Osteocyte (in vitro differentiated cells): ENCODE measurements at regions not wholly inside any gene's neighbourhood (a gene's known extent, or its start where the extent isn't known, plus 50 kb on each side); places are given as distances from the start of the nearest gene placed in this dataset.

Experiments used
- DNase-seq: peaks from one replicate; pipeline ENCODE4 v3.0.0; 2021; ENCODE audit warnings: mixed read lengths; ENCODE audit not compliant: unreplicated experiment; ENCODE audit errors: extremely low spot score
- H3K27ac Mint-ChIP-seq: one replicate; pipeline ENCODE4 v1.8.0; 2021; ENCODE audit warnings: mild to moderate bottlenecking, mixed read lengths; ENCODE audit not compliant: unreplicated experiment
- H3K27me3 Mint-ChIP-seq: one replicate; pipeline ENCODE4 v1.8.0; 2021; ENCODE audit warnings: mixed read lengths; ENCODE audit not compliant: unreplicated experiment
- H3K36me3 Mint-ChIP-seq: one replicate; pipeline ENCODE4 v1.8.0; 2021; ENCODE audit warnings: mixed read lengths; ENCODE audit not compliant: unreplicated experiment
- H3K4me1 Mint-ChIP-seq: one replicate; pipeline ENCODE4 v1.8.0; 2021; ENCODE audit warnings: mixed read lengths; ENCODE audit not compliant: unreplicated experiment
- H3K4me3 Mint-ChIP-seq: one replicate; pipeline ENCODE4 v1.8.0; 2021; ENCODE audit warnings: mild to moderate bottlenecking, moderate library complexity, mixed read lengths; ENCODE audit not compliant: unreplicated experiment
- H3K9me3 Mint-ChIP-seq: one replicate; pipeline ENCODE4 v1.8.0; 2021; ENCODE audit warnings: mixed read lengths; ENCODE audit not compliant: unreplicated experiment
- TF ChIP-seq, protein P1 (sequence below): fragments of 200-600 bp; sonication (generic); IDR thresholded peaks from 2 replicates; pipeline ENCODE4 v1.5.0; 2021; ENCODE audit warnings: antibody characterized with exemption, mild to moderate bottlenecking, moderate library complexity

DNA sequence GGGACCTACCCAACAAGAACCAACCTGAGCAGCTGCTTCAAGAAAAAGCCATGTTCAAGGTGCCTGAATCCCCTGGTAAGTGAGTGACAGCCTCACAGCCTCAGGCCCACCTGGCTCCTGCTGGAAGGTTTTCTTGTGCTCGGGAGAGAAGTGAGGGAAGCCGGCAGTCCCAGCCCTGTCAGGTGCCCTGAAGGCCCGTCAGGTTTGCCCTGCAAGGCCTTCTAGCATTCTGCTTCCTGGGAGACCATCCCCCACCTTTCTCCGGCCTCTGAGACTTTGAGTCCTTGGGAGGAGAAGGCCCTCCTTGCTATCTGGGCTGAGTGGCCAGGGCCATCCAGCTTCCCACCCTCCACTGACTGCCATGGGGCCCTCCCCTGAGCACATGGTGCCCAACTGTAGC is 166.7 kb upstream of the ZNF267 start:
- H3K4me3 Mint-ChIP-seq = no peak overlapping the region
- no peak for DNase-seq
- H3K4me1 Mint-ChIP-seq = no peaks in the 10 kb centered on the region
- TF ChIP-seq, protein P1, sequence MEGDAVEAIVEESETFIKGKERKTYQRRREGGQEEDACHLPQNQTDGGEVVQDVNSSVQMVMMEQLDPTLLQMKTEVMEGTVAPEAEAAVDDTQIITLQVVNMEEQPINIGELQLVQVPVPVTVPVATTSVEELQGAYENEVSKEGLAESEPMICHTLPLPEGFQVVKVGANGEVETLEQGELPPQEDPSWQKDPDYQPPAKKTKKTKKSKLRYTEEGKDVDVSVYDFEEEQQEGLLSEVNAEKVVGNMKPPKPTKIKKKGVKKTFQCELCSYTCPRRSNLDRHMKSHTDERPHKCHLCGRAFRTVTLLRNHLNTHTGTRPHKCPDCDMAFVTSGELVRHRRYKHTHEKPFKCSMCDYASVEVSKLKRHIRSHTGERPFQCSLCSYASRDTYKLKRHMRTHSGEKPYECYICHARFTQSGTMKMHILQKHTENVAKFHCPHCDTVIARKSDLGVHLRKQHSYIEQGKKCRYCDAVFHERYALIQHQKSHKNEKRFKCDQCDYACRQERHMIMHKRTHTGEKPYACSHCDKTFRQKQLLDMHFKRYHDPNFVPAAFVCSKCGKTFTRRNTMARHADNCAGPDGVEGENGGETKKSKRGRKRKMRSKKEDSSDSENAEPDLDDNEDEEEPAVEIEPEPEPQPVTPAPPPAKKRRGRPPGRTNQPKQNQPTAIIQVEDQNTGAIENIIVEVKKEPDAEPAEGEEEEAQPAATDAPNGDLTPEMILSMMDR = no peak
- no peak overlapping the region for H3K27ac Mint-ChIP-seq
- H3K9me3 Mint-ChIP-seq = no peaks in the 10 kb centered on the region
- no peaks in the 10 kb centered on the region for H3K27me3 Mint-ChIP-seq
- peaks cover 19% of the 10 kb centered on the region for H3K36me3 Mint-ChIP-seq

DNA sequence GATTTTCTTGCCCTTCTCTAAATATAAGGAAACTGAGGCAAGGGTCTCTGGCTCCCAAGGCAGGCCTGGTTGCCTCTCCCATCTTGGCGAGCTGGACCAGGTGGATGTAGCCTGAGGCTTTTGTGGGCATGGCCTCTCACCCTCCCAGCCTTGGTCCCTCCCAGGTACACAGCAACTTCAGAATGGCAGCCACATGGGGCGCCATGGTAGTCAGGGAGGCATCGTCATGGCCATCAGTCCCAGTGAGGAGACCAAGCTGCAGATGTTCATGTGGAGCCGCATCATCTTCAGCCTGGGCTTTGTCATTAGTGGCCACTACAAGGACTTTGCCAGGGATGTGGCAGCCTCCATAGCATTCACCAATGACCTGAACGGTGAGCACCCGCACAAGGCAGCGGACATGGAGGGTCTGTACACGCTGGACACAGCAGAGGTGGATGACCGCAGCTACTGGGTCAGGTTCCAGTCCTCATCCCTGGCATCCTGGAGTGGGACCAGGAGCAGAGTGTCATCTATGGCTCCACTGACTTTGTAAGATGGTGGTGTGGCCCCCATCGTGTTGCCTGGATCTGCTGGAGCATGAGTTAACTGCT is 165.8 kb upstream of the ZNF267 start:
- Mint-ChIP-seq H3K27me3 (no peaks in the 10 kb centered on the region), H3K4me3 (no peak overlapping the region), H3K9me3 (no peaks in the 10 kb centered on the region), H3K27ac (no peak overlapping the region), H3K36me3 (peaks cover 15% of the 10 kb centered on the region), H3K4me1 (peaks cover 3% of the 10 kb centered on the region)
- no peak for DNase-seq
- TF ChIP-seq, protein P1 = no peak

DNA sequence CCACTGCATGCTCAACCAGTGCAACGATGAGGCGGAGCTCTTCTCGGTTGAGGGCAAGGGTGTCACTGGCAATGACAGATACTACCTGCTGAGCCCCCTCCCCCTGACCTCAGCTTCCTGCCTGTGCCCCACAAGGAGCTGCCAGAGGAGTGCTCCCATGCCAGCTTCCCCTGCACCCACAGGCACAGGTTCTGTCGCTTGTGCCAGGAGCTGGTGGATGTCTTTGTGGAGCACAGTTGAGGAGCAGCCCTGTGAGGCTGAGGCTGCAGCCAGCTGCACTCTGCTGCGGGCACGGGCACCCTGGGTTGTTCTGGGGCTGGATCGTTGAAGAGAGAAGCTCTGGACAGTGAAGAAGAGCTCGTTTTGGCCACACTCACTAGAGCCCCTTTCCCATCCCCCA is 165.3 kb upstream of the ZNF267 start:
- H3K36me3 Mint-ChIP-seq = peaks cover 12% of the 10 kb centered on the region
- no peak overlapping the region for H3K27ac Mint-ChIP-seq
- H3K4me3 Mint-ChIP-seq = no peak overlapping the region
- no peaks in the 10 kb centered on the region for H3K27me3 Mint-ChIP-seq
- peaks cover 4% of the 10 kb centered on the region for H3K4me1 Mint-ChIP-seq
- H3K9me3 Mint-ChIP-seq = no peaks in the 10 kb centered on the region
- no peak for DNase-seq
- TF ChIP-seq, protein P1 = no peak

DNA sequence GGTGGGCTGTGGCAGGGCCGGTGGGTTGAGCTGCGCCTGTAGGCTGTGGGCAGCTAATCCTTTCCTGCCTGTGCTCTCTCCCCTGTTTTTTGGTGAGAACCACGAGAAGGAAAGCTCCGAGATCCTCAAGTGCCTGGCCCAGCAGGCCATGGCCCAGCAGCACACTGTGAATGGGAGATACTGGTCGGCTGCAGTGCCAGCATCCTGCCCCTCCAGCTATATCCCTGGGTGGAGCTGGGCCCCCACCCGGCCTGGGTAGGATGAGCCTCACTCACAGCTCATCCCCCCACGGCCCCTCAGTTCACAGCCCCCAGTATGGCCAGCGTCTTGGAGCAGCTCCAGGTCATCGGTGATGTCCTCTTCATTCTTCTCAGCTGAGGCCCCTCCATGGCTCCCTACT is 164.4 kb upstream of the ZNF267 start:
- Mint-ChIP-seq H3K4me3 (no peak overlapping the region), H3K36me3 (peaks cover 13% of the 10 kb centered on the region), H3K27ac (no peak overlapping the region), H3K27me3 (no peaks in the 10 kb centered on the region), H3K4me1 (peaks cover 7% of the 10 kb centered on the region), H3K9me3 (no peaks in the 10 kb centered on the region)
- TF ChIP-seq, protein P1 = no peak
- no peak for DNase-seq

DNA sequence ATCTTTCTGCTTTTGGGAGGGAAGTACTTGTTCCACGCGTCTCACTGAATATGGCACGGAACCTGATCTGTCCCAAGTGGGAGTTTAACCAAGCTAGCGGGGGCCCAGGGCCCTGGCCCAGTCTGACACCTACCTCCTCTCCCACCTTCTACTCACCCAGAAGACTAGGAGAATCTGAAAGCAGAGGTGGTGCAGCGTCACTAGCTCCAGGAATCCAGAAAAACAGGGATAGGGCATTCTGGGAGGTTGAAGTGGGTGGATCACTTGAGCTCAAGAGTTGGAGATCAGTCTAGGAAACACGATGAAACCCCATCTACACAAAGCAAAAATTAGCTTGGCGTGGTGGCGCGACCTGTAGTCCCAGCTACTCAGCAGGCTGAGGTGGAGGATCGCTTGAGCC is 163.5 kb upstream of the ZNF267 start:
- Mint-ChIP-seq H3K27ac (no peak overlapping the region), H3K4me1 (peaks cover 16% of the 10 kb centered on the region), H3K27me3 (no peaks in the 10 kb centered on the region), H3K9me3 (no peaks in the 10 kb centered on the region), H3K36me3 (peaks cover 17% of the 10 kb centered on the region), H3K4me3 (no peak overlapping the region)
- TF ChIP-seq, protein P1 = no peak
- no peak for DNase-seq
